ENCODE measurements at regions not wholly inside any gene's neighbourhood (a gene's known extent, or its start where the extent isn't known, plus 50 kb on each side); places are given as distances from the start of the nearest gene placed in this dataset.

DNA sequence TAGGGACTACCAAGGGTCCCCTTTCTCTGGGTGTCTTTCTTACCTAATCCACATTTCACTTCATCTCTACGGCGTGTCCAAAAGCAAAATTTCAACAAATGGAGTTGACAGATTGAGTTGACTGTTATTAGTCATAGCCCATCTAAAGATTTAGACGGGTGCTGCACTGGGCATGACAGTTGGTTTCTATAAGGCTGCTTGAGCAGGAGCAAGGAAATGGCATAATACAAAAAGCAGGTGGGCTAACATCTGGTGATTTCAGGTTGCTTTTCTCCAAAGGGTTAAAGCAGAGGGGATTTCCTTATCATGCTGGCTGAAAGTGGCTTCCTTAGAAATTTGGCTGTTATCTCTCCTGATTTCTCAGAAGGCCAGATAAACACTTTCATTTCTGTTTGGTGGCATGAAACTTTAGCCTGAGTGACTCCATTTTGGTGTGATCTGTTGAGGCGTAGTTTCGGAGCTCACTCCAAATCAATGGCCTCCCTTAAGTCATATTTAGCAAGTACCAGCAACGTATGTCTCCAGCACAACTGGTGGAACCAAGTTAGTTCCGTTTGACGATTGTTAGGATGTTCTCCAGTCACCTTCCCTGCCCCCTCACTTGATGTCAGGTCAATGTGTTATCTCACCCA lies 440.4 kb downstream of the FGF9 start:
- Histone ChIP-seq H3K27me3 (ENCODE audit: insufficient read depth, low read length) (no peaks in the 10 kb centered on the region), H3K79me2 (ENCODE audit: insufficient read depth, low read length) (no peaks in the 10 kb centered on the region), H2AK5ac (ENCODE audit: insufficient read length, low read length) (no peak overlapping the region), H3T11ph (ENCODE audit: low read length) (no peak overlapping the region), H3K4me1 (ENCODE audit: insufficient read depth, low read length) (no peaks in the 10 kb centered on the region), H3K23ac (ENCODE audit: insufficient read length, low read depth, low read length) (no peak overlapping the region), H3K14ac (ENCODE audit: insufficient read depth, low read length) (no peak overlapping the region), H2BK120ac (ENCODE audit: low read depth, low read length, poor library complexity, severe bottlenecking) (no peak overlapping the region), H2AFZ (ENCODE audit: low read length) (no peak overlapping the region), H4K8ac (replicated peaks; ENCODE audit: insufficient read length, low read depth, low read length) (no peak overlapping the region), H3K4ac (ENCODE audit: low read depth, low read length) (no peak overlapping the region), H4K20me1 (ENCODE audit: control insufficient read depth, insufficient read depth, insufficient read length) (no peaks in the 10 kb centered on the region), H3K56ac (ENCODE audit: insufficient read length, low read depth, low read length) (no peak overlapping the region), H3K27ac (ENCODE audit: insufficient read length, low read depth, low read length) (no peak overlapping the region), H2BK12ac (ENCODE audit: insufficient read length, low read depth, low read length) (no peak overlapping the region), H2BK5ac (ENCODE audit: insufficient read length, low read length) (no peak overlapping the region), H3K23me2 (ENCODE audit: insufficient read length, low read depth, low read length, poor library complexity, severe bottlenecking) (no peaks in the 10 kb centered on the region), H3K18ac (ENCODE audit: insufficient read length, low read depth, low read length) (no peak overlapping the region), H3K9me3 (ENCODE audit: control insufficient read depth, low read depth, low read length) (no peaks in the 10 kb centered on the region), H3K9ac (ENCODE audit: extremely low read depth, insufficient read length, low read length) (no peak overlapping the region), H2BK20ac (ENCODE audit: low read depth, low read length, poor library complexity, severe bottlenecking) (no peak overlapping the region), H3K4me2 (ENCODE audit: insufficient read depth, insufficient read length, low read length) (no peak overlapping the region), H4K5ac (ENCODE audit: insufficient read length, low read depth, low read length) (no peak overlapping the region), H4K91ac (ENCODE audit: insufficient read length, low read depth, low read length) (no peak overlapping the region), H2BK15ac (ENCODE audit: low read depth, low read length) (no peak overlapping the region), H3K79me1 (ENCODE audit: insufficient read depth, low read depth, low read length, poor library complexity, severe bottlenecking) (no peaks in the 10 kb centered on the region)
- TF ChIP-seq, protein P1, sequence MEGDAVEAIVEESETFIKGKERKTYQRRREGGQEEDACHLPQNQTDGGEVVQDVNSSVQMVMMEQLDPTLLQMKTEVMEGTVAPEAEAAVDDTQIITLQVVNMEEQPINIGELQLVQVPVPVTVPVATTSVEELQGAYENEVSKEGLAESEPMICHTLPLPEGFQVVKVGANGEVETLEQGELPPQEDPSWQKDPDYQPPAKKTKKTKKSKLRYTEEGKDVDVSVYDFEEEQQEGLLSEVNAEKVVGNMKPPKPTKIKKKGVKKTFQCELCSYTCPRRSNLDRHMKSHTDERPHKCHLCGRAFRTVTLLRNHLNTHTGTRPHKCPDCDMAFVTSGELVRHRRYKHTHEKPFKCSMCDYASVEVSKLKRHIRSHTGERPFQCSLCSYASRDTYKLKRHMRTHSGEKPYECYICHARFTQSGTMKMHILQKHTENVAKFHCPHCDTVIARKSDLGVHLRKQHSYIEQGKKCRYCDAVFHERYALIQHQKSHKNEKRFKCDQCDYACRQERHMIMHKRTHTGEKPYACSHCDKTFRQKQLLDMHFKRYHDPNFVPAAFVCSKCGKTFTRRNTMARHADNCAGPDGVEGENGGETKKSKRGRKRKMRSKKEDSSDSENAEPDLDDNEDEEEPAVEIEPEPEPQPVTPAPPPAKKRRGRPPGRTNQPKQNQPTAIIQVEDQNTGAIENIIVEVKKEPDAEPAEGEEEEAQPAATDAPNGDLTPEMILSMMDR (conservative IDR thresholded peaks at IDR 0.05), result no peak
- Mint-ChIP-seq H3K36me3 (ENCODE audit: insufficient read depth in 1 of 3, low read depth in 3 of 3) (no peaks in the 10 kb centered on the region), H3K9me3 (peaks cover 0 to 2% of the 10 kb centered on the region in 2 experiments; a peak in 2 of 5 replicates), H3K27ac (no peak overlapping the region), H3K27me3 (ENCODE audit: low read depth) (no peaks in the 10 kb centered on the region), H3K4me3 (no peak overlapping the region), H3K4me1 (peaks cover 6 to 15% of the 10 kb centered on the region in 2 experiments)
- no peak for DNase-seq
- WGBS (ENCODE audit: extremely low coverage, insufficient read length, low lambda C conversion rate), result no CpG with 5 or more reads among the region's 8 CpGs
